Esophagus muscularis mucosa (tissue), 4 donors: ENCODE measurements at regions not wholly inside any gene's neighbourhood (a gene's known extent, or its start where the extent isn't known, plus 50 kb on each side); places are given as distances from the start of the nearest gene placed in this dataset.
"Not testable (repeated sequence)": the region's sequence is repeated elsewhere in the genome, so short reads cannot be mapped to it uniquely, and the experiment has no call there.

Source experiments
- CTCF ChIP-seq, 3 experiments: fragments of 200-600 bp in 2 of 3; fragments of 450-650 bp in 1 of 3; sonication (generic) in 2 of 3; IDR thresholded peaks; one replicate each; pipeline ENCODE4 v1.5.1; 2017 to 2019; ENCODE audit warnings: antibody characterized with exemption in 3 of 3, mild to moderate bottlenecking in 2 of 3, moderate library complexity in 1 of 3
- EP300 ChIP-seq: sonication (generic); formaldehyde crosslinking; IDR thresholded peaks from one replicate; pipeline ENCODE4 v1.6.1; 2017; ENCODE audit warnings: antibody characterized with exemption
- POLR2A ChIP-seq: fragments of 450-650 bp; IDR thresholded peaks from one replicate; pipeline ENCODE4 v1.6.1; 2017; ENCODE audit warnings: antibody characterized with exemption, moderate library complexity, mild to moderate bottlenecking, low read depth

GRCh38 chr5:50613057-50613456, 53.4 kb upstream of the PARP8 start:
- TF ChIP-seq CTCF (IDR thresholded peaks at IDR 0.05); EP300; POLR2A: not testable (repeated sequence)
